ENCODE measurements at regions not wholly inside any gene's neighbourhood (a gene's known extent, or its start where the extent isn't known, plus 50 kb on each side); places are given as distances from the start of the nearest gene placed in this dataset.

- peaks cover 4% of the 10 kb centered on the region for H3K27me3 Mint-ChIP-seq
- no peaks in the 10 kb centered on the region for H3K4me1 Mint-ChIP-seq
- ATAC-seq (ENCODE audit: low read depth) (no peak), DNase-seq (ENCODE audit: low spot score in 2 of 2) (no peak)
- no peak overlapping the region for H3K4me3 Mint-ChIP-seq
- H3K9me3 Mint-ChIP-seq, result no peaks in the 10 kb centered on the region
- no peak overlapping the region for H3K27ac Mint-ChIP-seq
- H3K36me3 Mint-ChIP-seq, result no peaks in the 10 kb centered on the region
Observed at GRCh38 chr10:35722226-35722625, 80.1 kb upstream of the FZD8 start.

GRCh38 chr10:35720366-35720765 is 78.3 kb upstream of the FZD8 start:
- Mint-ChIP-seq H3K36me3 (peaks cover 2% of the 10 kb centered on the region), H3K27ac (no peak overlapping the region), H3K27me3 (peaks cover 7% of the 10 kb centered on the region), H3K9me3 (peaks cover 2% of the 10 kb centered on the region), H3K4me3 (no peak overlapping the region), H3K4me1 (no peaks in the 10 kb centered on the region)
- ATAC-seq (ENCODE audit: low read depth) (no peak), DNase-seq (ENCODE audit: low spot score in 2 of 2) (no peak)

GRCh38 chr10:35716776-35717175 is 74.7 kb upstream of the FZD8 start:
- Mint-ChIP-seq H3K9me3 (peaks cover 2% of the 10 kb centered on the region), H3K27me3 (peaks cover 9% of the 10 kb centered on the region), H3K27ac (no peak overlapping the region), H3K4me3 (no peak overlapping the region), H3K4me1 (peaks cover 2% of the 10 kb centered on the region), H3K36me3 (peaks cover 2% of the 10 kb centered on the region)
- ATAC-seq (ENCODE audit: low read depth) (no peak), DNase-seq (ENCODE audit: low spot score in 2 of 2) (no peak)

DNA sequence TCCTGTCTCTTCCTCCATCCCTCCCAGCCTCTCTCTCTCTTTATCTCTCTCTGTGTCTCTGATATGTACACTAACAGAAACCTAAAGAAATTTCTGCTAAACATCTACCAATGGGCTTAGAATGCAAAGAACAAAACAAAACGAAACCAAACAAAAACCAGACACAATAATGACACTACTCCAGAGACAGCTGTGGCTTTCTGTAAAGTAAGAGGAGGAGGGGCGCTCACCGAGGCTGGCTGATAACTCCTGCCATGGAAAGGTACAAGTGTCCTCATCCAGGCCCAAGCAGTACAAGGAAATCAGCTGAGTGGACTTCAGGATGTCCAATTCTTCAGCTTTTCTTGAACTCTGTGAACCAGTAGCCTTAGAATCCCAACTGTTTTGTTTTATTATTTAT is 70.4 kb upstream of the FZD8 start:
- peaks cover 2% of the 10 kb centered on the region for H3K4me1 Mint-ChIP-seq
- no peak overlapping the region for H3K27ac Mint-ChIP-seq
- H3K9me3 Mint-ChIP-seq, result peaks cover 4% of the 10 kb centered on the region
- H3K36me3 Mint-ChIP-seq, result peaks cover 2% of the 10 kb centered on the region
- peaks cover 21% of the 10 kb centered on the region for H3K27me3 Mint-ChIP-seq
- no peak overlapping the region for H3K4me3 Mint-ChIP-seq
- no peak for ATAC-seq (ENCODE audit: low read depth)
- DNase-seq (ENCODE audit: low spot score in 2 of 2), result no peak

GRCh38 chr10:35711615-35712411 is 69.7 kb upstream of the FZD8 start:
- Mint-ChIP-seq H3K9me3 (peaks cover 6% of the 10 kb centered on the region), H3K27me3 (peaks cover 22% of the 10 kb centered on the region), H3K4me1 (peaks cover 2% of the 10 kb centered on the region), H3K4me3 (no peak overlapping the region), H3K36me3 (peaks cover 2% of the 10 kb centered on the region), H3K27ac (no peak overlapping the region)
- no peak for DNase-seq (ENCODE audit: low spot score in 2 of 2)
- no peak for ATAC-seq (ENCODE audit: low read depth)

DNA sequence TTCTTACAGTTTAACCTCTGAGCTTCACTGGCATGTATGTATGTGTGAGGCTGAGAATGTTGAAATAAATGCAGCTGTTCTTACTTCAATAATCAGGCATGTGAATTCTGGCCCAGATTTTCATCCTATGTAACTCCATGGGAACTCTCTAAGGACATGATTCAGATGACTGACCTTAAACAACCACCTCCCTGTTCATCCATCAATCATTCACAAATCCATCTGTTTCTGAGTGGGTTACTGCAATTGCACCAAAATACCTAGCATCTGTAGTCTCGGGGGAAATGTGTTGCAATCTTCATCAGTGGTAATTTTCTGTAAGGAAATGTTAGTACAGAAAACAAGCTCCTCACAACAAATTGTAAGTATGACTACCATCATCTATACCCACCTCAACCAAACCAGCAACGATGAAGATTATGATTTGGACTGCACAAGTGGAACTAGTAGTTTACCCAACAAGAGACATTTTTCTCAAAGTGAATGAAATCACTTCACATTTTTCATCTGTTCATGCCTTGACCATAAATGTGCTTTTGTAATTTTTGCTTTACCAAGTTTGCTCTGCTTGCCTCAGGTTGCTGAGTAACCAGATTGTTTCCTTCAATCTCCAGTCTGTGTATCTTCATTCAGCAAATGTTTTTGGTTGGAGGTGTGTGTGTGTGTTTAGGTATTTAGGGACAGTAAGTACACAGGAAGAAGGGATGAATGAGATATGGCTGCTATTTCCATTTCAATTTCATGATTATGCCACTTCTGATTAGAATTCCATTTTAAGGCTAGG is 65.7 kb upstream of the FZD8 start:
- Mint-ChIP-seq H3K36me3 (no peaks in the 10 kb centered on the region), H3K4me3 (no peak overlapping the region), H3K4me1 (peaks cover 2% of the 10 kb centered on the region), H3K27ac (no peak overlapping the region), H3K9me3 (peaks cover 4% of the 10 kb centered on the region), H3K27me3 (peaks cover 18% of the 10 kb centered on the region)
- DNase-seq (ENCODE audit: low spot score in 2 of 2) (no peak), ATAC-seq (ENCODE audit: low read depth) (no peak)

DNA sequence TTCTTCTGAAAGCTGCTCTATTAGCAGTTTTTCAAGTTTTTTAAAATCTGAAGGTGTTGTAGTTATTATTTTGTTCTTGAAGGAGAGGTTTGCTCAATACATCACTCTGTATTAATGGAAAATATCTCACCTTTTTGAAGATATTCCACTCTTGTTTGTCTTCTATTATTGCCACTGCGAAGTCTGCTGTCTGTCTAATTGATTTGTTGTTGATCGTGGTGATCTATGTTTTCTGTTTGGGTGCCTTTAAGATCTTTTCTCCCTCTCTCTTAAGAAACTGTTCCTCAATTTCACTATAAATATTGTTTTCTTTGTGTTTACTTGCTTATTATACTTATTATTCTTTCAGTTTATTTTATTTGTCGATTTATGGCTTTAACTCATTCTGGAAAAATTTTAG is 64.9 kb upstream of the FZD8 start:
- Mint-ChIP-seq H3K4me1 (no peaks in the 10 kb centered on the region), H3K4me3 (no peak overlapping the region), H3K36me3 (no peaks in the 10 kb centered on the region), H3K9me3 (peaks cover 4% of the 10 kb centered on the region), H3K27me3 (peaks cover 16% of the 10 kb centered on the region), H3K27ac (no peak overlapping the region)
- DNase-seq (ENCODE audit: low spot score in 2 of 2) (no peak), ATAC-seq (ENCODE audit: low read depth) (no peak)

DNA sequence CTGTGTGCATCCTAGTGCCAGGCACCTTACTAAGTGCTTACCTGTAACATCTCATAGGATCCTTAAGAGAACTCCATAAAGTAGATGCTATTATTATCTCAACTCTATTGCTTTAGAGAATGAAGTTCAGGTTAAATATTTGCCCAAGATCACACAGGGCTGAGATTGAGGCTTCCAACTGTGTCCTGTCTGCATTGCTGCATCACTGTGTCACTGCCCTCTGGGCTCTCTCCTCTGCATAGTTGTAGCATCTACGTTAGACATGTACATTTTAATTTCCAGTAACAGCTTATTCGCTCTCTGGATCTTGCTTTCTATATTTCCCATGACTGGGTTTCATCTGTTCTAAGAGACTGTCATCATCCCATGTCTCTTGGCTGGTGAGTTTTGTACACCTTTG is 63.6 kb upstream of the FZD8 start:
- Mint-ChIP-seq H3K4me1 (no peaks in the 10 kb centered on the region), H3K4me3 (no peak overlapping the region), H3K27ac (no peak overlapping the region), H3K36me3 (no peaks in the 10 kb centered on the region), H3K27me3 (peaks cover 7% of the 10 kb centered on the region), H3K9me3 (peaks cover 6% of the 10 kb centered on the region)
- ATAC-seq (ENCODE audit: low read depth) (no peak), DNase-seq (ENCODE audit: low spot score in 2 of 2) (no peak)

DNA sequence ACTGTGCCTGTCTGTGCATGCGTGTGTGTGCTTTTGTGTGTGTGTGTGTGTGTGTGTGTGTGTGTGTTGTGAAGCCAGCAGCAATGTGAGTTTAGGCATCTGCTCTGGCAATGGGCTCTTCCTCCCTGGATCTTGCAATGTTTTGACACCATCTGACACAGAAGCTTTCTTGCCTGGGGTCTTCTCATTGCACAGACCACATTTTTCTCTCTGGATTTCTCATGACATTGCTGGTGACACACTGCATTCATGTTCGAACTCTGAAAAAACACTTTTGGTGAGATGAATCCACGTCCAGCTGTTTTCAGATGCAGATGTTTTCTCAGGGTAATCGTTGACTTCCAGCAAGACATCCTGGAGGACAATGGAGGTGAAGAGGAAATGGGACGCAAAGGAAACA is 63.0 kb upstream of the FZD8 start:
- no peaks in the 10 kb centered on the region for H3K36me3 Mint-ChIP-seq
- H3K4me3 Mint-ChIP-seq, result no peak overlapping the region
- H3K27ac Mint-ChIP-seq, result no peak overlapping the region
- peaks cover 6% of the 10 kb centered on the region for H3K9me3 Mint-ChIP-seq
- H3K27me3 Mint-ChIP-seq, result peaks cover 5% of the 10 kb centered on the region
- no peak for ATAC-seq (ENCODE audit: low read depth)
- DNase-seq (ENCODE audit: low spot score in 2 of 2), result no peak
- no peaks in the 10 kb centered on the region for H3K4me1 Mint-ChIP-seq

DNA sequence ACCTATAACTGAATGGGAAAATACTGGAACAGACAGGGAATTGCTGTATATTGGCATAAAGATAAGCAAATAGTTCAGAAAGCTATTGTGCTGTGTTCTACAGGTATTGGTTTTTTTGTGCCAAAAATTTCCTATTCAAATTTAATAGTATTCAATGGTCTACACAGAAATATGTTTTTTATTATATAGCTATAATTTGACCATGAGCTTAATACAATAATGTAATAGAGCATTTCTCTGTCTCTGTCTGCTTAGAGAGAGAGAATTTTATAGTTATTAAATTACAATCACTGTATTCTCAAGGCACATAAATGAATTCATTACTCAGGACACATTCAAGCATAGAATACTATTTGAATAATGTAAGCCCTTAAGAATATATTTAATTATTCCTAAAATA is 62.3 kb upstream of the FZD8 start:
- ATAC-seq (ENCODE audit: low read depth) (no peak), DNase-seq (ENCODE audit: low spot score in 2 of 2) (no peak)
- H3K4me1 Mint-ChIP-seq, result no peaks in the 10 kb centered on the region
- H3K27me3 Mint-ChIP-seq, result peaks cover 5% of the 10 kb centered on the region
- H3K9me3 Mint-ChIP-seq, result peaks cover 6% of the 10 kb centered on the region
- no peak overlapping the region for H3K4me3 Mint-ChIP-seq
- H3K36me3 Mint-ChIP-seq, result no peaks in the 10 kb centered on the region
- no peak overlapping the region for H3K27ac Mint-ChIP-seq

DNA sequence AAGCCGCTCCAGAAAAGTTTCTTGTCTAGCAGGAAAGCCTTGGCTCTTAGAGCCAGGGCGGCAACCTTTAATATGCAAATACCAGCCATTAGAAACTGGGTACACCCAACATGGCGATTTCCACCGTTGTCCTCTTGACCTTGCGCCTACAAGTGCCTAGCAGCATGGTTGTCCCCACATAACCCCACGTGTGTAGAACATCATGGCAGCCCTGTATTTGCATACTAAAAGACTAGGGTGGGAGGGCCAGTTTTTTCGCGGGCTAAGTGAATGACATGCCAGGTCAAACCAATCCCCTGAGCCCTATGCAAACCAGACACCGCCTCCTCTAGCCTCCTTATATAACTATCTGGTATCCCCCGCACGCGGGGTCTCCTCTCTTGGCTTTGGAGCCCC is 58.4 kb upstream of the FZD8 start:
- DNase-seq (ENCODE audit: low spot score in 2 of 2) (no peak), ATAC-seq (ENCODE audit: low read depth) (no peak)
- no peak overlapping the region for H3K4me3 Mint-ChIP-seq
- no peaks in the 10 kb centered on the region for H3K36me3 Mint-ChIP-seq
- peaks cover 2% of the 10 kb centered on the region for H3K9me3 Mint-ChIP-seq
- no peak overlapping the region for H3K27ac Mint-ChIP-seq
- H3K4me1 Mint-ChIP-seq, result no peaks in the 10 kb centered on the region
- H3K27me3 Mint-ChIP-seq, result peaks cover 4% of the 10 kb centered on the region

DNA sequence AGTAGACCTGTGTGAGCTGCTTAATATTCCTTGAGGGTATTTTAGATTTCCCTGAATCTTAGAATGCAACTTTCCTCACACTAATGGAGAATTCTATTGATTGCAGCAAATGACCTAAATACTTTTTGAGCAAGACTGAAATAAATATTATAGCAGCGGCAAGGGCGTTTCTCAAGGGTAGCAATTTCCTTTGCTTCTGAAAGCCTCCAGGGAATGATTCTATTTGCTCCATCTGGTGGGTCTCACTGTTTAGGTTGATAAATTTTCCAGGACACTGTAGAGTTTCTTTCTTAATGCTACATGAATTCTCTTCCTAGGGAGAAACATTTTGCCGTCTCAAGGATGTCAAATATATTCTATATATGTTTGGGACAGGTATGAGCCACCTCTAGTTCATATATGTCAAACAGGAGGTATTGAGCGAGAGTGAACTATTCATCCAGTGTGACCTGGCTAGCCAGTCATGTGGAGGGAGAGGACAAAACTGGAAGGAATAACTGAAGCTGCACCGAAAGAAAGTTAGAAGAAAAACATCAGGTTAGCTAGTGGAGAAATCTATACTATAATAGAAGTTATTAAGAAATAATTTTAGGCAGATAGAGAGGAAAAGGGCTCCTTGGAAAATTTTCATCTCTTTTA is 57.9 kb upstream of the FZD8 start:
- no peak for DNase-seq (ENCODE audit: low spot score in 2 of 2)
- Mint-ChIP-seq H3K36me3 (no peaks in the 10 kb centered on the region), H3K9me3 (peaks cover 2% of the 10 kb centered on the region), H3K4me3 (no peak overlapping the region), H3K4me1 (no peaks in the 10 kb centered on the region), H3K27ac (no peak overlapping the region), H3K27me3 (peaks cover 4% of the 10 kb centered on the region)
- no peak for ATAC-seq (ENCODE audit: low read depth)

DNA sequence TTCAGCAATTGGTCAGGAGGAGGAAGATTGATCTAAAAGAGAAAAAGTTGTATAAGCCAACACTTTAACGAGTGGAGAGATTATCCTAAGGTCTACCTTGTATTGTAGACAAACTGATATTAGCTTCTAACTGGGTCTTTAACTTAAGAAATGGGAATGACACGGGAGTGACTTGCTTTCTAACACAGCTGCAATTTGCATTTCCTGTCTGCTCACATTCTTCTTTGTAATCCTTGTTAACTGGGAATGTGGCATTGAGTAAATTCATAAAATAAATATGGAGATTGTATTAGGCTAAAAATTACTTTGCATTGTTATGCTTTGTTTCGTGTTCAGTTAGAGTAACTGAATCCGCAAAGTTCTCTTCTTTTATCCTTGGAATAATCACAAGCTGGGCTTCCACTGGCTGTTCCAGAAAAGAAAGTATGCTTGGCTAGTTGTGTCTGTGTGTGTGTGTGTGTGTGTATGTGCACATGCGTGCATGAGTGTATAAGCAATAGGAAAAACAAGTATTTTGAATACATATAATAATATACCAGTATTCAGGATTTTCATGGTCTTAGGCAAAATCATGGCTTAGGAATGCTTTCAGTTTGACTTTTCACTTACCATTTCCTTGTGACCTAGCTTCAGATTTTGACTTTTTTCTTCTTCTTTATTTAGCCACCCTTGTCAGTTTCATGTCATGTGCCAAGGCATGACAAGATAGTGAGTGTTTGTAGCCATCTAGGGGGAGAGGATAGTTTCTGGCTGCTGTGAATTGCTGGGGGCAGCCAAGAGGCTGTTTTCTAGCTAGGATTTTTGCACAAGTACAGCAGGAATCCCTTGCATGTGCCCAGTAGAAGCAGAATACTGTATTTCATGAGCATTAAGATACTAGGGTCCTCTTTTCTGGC is 54.5 kb upstream of the FZD8 start:
- Mint-ChIP-seq H3K27me3 (peaks cover 5% of the 10 kb centered on the region), H3K4me3 (no peak overlapping the region), H3K36me3 (no peaks in the 10 kb centered on the region), H3K4me1 (no peaks in the 10 kb centered on the region), H3K27ac (no peak overlapping the region), H3K9me3 (peaks cover 2% of the 10 kb centered on the region)
- no peak for DNase-seq (ENCODE audit: low spot score in 2 of 2)
- ATAC-seq (ENCODE audit: low read depth), result no peak

Data from memory B cell (primary cell).